ENCODE measurements at regions not wholly inside any gene's neighbourhood (a gene's known extent, or its start where the extent isn't known, plus 50 kb on each side); places are given as distances from the start of the nearest gene placed in this dataset.
"Not testable (repeated sequence)": the region's sequence is repeated elsewhere in the genome, so short reads cannot be mapped to it uniquely, and the experiment has no call there.

DNA sequence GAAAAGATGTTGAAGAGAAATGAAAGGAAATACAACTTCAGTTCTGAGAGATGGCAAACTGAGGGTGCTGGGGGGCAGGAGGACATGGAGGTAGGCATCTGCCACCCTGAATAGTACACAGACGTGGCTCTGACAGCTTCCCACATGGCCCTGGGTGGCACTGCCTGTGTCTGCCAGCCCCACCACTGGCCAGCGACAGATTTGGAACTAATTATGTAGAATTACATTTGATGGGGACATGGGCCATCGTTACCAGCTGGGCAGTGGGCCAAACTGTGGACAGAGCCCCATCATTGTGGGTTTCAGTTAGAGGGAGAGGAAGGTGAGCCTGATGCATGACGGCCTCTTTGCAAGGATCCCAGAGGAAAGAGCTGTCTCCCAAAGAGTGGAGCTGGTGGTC lies 216.0 kb upstream of the HAAO start:
- Mint-ChIP-seq H3K27me3 (ENCODE audit: low read depth) (peaks cover 6% of the 10 kb centered on the region), H3K27ac (no peak overlapping the region), H3K4me1 (ENCODE audit: low read depth) (peaks cover 8% of the 10 kb centered on the region), H3K36me3 (ENCODE audit: low read depth) (no peaks in the 10 kb centered on the region), H3K4me3 (no peak overlapping the region), H3K9me3 (no peaks in the 10 kb centered on the region)

DNA sequence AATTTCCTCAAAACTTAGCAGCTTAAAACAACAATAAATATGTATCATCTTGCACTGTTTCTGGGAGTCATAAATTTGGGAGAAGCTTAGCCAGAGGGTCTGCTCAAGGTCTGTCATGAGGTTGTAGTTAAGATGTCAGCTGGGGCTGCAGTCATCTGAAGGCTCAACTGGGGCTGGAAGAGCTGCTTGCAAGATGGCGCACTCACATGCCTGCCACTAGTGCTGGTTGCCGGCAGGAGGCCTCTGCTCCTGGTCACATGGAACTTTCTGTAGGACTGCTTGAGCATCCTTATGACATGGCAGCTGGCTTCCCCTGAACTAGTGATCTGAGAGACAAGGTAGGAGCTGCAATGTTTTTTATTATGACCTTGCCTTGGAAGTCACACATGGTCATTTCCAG lies 215.5 kb upstream of the HAAO start:
- Mint-ChIP-seq H3K4me1 (ENCODE audit: low read depth) (peaks cover 8% of the 10 kb centered on the region), H3K4me3 (no peak overlapping the region), H3K9me3 (no peaks in the 10 kb centered on the region)

DNA sequence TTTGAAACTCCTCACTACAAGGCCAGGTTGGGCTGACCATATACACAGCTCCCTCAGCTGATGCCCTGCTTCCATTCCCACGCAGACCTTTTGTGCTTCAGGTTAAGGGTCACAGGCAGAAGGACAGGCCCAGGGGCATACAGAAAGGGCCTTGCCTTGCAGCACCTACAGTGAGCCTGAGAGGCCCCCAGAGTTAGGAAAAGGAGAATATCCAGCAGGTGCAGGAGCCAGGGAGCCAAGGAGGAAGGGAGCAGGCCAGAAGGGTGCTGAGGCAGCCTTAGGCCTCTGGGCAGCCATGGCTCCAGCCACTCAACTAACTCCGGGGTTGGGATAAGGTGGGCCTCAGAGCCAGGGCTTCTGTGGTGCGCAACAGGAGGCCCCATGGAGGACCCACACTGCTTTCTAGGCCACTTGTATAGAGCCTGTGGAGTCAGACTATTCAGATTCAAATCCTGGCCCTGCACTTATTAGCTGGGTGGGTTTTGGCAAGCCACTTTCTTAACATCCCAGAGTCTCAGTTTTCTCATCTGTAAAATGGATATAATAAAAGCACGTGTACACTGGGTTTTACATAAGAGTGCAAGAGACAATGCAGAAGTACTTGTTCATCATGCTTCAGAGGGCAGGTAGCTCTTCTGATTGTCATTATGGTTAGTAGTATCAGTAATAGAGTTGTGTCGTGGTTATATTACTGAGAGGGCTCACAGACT lies 214.6 kb upstream of the HAAO start:
- Mint-ChIP-seq H3K4me1 (ENCODE audit: low read depth) (peaks cover 8% of the 10 kb centered on the region), H3K36me3 (ENCODE audit: low read depth) (no peaks in the 10 kb centered on the region), H3K4me3 (no peak overlapping the region), H3K27me3 (ENCODE audit: low read depth) (peaks cover 6% of the 10 kb centered on the region), H3K9me3 (no peaks in the 10 kb centered on the region), H3K27ac (no peak overlapping the region)

More for the DNA sequence above, 215.5 kb upstream of the HAAO start:
- Mint-ChIP-seq H3K27me3 (ENCODE audit: low read depth) (peaks cover 6% of the 10 kb centered on the region), H3K27ac (no peak overlapping the region), H3K36me3 (ENCODE audit: low read depth) (no peaks in the 10 kb centered on the region)

DNA sequence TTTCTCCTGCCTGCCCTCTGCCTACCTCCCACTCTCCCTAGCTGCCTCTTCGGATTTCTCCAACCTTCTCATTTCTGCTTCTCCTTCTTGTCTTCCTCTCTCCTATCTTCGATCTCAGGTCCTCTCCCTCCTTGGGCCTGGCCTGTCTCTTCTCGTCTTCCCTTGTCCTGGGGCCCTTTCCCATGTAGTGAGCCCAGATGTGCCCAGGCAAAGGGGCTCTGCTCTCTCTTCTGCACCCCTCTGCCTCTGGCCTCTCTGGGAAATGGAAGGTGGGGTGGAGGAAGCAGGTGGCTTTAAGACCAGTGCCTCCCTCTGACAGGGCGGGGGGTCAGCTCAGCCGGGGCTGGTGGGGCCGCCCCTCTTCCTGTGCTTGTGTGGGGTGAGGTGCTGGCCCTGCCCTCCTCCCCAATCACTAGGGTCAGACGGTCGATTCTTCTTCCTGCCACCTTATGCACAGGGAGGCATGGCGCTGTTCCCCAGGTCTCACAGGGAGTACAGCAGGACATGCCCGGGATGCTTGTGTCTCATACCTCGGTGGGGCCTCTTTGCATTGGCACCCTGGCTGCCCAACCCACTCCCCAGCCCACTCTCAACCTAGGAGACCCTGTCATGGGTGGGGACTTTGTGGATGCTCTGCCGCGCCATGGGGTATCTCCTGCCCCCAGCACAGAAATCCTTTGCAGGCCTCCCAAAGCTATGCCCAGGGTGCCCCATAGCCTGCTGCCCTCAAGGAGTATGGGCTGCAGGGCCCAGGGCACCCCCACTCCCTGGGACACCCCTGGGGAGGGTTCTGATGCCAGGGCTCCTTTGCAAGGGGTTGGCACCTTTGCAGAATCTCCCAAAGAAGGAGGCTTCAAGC lies 213.8 kb upstream of the HAAO start:
- no peak overlapping the region for H3K27ac Mint-ChIP-seq

DNA sequence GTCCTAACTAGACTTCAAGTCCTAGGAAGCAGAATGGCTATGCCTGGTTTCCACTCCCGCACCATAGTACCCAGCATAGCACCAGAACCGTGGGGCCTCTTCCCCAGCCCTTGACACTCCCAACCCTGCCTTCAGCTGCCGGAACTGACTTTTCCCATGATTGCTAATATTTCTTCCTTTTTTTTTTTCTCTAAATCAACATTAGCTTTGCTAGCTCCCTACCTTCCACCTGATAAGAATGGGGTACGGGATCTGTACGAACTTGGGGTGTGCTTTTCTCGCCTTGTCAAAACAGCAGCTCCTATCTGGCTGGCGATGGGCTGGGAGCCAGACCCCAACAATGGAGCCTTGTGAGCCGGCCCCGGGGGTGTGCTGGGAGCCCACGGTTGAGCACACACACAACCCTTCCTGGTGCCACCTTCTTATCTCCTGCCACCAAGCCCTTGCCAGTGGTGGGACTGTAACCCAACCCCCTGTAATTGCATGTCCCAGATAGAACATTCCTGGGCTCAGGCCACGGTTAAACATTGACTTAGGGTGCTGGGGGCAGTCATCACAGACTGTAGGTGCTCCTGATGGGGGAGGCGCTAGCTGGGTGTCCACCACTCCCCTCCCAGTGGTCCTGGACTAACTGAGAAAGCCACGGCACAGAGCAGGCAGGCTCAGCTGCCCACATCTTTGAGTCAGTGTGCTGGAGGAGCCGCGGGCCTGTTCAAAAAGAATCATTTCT lies 213.0 kb upstream of the HAAO start:
- H3K27ac Mint-ChIP-seq, result no peak overlapping the region

More for the DNA sequence above, 213.8 kb upstream of the HAAO start:
- Mint-ChIP-seq H3K27me3 (ENCODE audit: low read depth) (peaks cover 6% of the 10 kb centered on the region), H3K9me3 (no peaks in the 10 kb centered on the region), H3K4me3 (no peak overlapping the region), H3K4me1 (ENCODE audit: low read depth) (peaks cover 8% of the 10 kb centered on the region), H3K36me3 (ENCODE audit: low read depth) (no peaks in the 10 kb centered on the region)

DNA sequence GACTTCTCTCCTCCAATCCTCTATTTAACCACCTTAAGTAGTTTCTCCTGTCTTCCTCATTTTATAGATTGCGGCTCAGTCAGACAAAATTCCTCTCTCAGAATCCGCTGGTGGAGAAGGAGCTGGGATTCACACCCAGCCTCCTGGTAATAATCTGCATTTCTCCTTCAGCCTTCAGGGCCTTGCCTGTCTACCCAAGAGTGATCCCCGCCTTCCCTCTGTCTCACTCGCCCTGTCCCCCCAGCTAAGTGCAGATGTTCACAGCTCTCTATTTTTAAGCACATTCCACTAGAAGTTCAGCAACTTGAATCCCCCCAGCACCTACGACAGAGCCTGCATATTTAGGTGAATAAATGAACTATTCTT lies 212.5 kb upstream of the HAAO start:
- H3K4me1 Mint-ChIP-seq (ENCODE audit: low read depth), result no peaks in the 10 kb centered on the region
- no peak overlapping the region for H3K4me3 Mint-ChIP-seq
- peaks cover 6% of the 10 kb centered on the region for H3K27me3 Mint-ChIP-seq (ENCODE audit: low read depth)
- H3K36me3 Mint-ChIP-seq (ENCODE audit: low read depth), result no peaks in the 10 kb centered on the region
- no peaks in the 10 kb centered on the region for H3K9me3 Mint-ChIP-seq
- no peak overlapping the region for H3K27ac Mint-ChIP-seq

More for the DNA sequence above, 213.0 kb upstream of the HAAO start:
- H3K9me3 Mint-ChIP-seq, result no peaks in the 10 kb centered on the region
- H3K4me3 Mint-ChIP-seq, result no peak overlapping the region
- H3K36me3 Mint-ChIP-seq (ENCODE audit: low read depth), result no peaks in the 10 kb centered on the region
- H3K27me3 Mint-ChIP-seq (ENCODE audit: low read depth), result peaks cover 6% of the 10 kb centered on the region
- H3K4me1 Mint-ChIP-seq (ENCODE audit: low read depth), result peaks cover 2% of the 10 kb centered on the region

DNA sequence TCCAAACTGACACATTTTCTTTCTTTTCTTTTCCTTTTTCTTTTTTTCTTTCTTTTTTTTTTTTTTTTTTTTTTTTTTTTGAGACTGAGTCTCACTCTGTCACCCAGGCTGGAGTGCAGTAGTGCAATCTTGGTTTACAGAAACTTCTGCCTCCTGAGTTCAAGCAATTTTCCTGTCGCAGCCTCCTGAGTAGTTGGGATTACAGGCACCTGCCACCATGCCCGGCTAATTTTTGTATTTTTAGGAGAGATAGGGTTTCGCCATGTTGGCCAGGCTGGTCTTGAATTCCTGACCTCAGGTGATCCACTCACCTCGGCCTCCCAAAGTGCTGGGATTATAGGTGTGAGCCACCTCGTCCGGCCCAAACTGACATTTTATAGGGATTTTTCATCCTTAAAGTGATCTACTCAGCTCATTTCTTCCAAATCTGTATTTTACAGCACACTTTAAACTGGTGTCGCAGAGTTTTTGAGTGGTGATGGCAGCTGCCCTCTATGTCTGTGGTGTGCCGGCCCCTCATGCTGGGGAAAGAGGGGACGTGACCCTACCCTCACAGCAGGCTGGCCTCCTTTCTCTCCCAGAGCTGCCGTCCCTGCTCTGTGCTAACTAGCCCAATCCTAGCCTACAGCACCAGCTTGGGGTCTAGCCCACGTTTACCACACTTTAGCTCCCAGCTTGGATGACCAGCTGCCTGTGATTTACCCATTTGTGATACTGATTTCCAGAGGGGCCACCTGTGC lies 211.9 kb upstream of the HAAO start:
- H3K9me3 Mint-ChIP-seq; H3K4me1 Mint-ChIP-seq (ENCODE audit: low read depth); H3K27ac Mint-ChIP-seq; H3K27me3 Mint-ChIP-seq (ENCODE audit: low read depth); H3K36me3 Mint-ChIP-seq (ENCODE audit: low read depth); H3K4me3 Mint-ChIP-seq: not testable (repeated sequence)

DNA sequence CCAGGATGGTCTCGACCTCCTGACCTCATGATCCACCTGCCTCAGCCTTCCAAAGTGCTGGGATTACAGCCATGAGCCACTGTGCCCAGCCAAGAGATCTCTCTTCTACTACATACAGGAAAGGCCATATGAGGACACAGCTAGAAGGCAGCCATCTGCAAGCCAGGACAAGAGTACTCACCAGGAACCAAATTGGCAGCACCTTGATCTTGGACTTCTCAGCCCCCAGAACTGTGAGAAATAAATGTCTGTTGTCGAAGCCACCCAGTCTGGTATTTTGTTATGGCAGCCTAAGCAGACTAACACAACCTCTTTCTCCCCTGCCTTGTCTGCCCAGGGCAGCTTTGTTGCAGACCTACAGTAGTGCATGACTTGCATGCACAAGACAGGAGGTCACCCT lies 211.3 kb upstream of the HAAO start:
- no peak overlapping the region for H3K4me3 Mint-ChIP-seq
- H3K27me3 Mint-ChIP-seq (ENCODE audit: low read depth), result peaks cover 6% of the 10 kb centered on the region
- no peaks in the 10 kb centered on the region for H3K9me3 Mint-ChIP-seq
- H3K36me3 Mint-ChIP-seq (ENCODE audit: low read depth), result no peaks in the 10 kb centered on the region
- H3K4me1 Mint-ChIP-seq (ENCODE audit: low read depth), result no peaks in the 10 kb centered on the region
- H3K27ac Mint-ChIP-seq, result no peak overlapping the region

DNA sequence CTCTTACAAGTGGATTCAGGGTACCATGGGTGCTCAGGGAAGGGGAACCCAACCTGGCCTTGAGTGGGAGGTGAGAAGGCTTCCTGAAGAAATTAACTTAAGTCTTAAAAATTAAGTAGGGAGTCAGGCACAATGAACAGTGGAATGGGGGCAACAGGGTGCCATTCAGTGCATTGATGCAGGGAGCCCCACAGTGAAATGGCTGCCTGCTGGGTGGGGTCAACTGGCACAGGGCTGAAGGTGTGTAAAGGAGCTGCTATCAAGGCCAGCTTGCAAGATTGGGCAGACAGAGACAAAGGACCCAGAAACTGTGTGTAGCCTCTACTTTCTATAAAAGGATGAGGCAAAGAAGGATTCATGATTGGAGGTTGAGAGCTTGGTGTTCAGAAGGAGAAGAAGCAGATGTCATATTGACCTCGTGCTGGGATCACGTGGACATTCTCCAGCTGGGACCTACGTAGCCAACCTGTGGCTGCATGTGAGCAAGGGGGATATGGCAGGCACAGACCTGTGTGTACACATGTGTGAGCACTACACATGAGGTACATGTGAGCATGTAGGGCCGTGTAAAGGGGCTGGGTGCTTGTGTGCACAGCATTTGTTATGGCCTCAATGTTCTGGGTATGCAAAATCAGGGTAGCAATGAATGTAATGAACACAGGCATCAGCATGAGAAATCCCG lies 209.5 kb upstream of the HAAO start:
- Mint-ChIP-seq H3K4me1 (ENCODE audit: low read depth) (no peaks in the 10 kb centered on the region), H3K36me3 (ENCODE audit: low read depth) (no peaks in the 10 kb centered on the region), H3K27me3 (ENCODE audit: low read depth) (peaks cover 6% of the 10 kb centered on the region), H3K9me3 (no peaks in the 10 kb centered on the region), H3K27ac (no peak overlapping the region), H3K4me3 (no peak overlapping the region)

DNA sequence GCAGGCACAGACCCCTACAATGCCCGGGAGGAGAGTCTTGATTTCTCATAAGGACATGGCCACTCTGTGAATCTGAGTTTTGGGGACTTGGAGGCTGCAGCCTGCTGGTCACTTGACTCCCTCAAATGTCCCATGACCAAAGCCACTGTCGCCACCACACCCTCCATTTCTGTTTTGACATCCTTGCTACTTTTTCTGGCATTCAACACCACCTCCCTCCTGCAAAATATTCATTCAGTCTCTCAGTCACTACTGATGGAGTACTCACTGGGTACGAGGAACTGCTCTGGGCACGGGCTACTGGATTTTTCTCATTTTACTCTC lies 208.6 kb upstream of the HAAO start:
- Mint-ChIP-seq H3K9me3 (no peaks in the 10 kb centered on the region), H3K4me1 (ENCODE audit: low read depth) (no peaks in the 10 kb centered on the region), H3K27me3 (ENCODE audit: low read depth) (peaks cover 6% of the 10 kb centered on the region), H3K27ac (no peak overlapping the region), H3K36me3 (ENCODE audit: low read depth) (no peaks in the 10 kb centered on the region), H3K4me3 (no peak overlapping the region)

DNA sequence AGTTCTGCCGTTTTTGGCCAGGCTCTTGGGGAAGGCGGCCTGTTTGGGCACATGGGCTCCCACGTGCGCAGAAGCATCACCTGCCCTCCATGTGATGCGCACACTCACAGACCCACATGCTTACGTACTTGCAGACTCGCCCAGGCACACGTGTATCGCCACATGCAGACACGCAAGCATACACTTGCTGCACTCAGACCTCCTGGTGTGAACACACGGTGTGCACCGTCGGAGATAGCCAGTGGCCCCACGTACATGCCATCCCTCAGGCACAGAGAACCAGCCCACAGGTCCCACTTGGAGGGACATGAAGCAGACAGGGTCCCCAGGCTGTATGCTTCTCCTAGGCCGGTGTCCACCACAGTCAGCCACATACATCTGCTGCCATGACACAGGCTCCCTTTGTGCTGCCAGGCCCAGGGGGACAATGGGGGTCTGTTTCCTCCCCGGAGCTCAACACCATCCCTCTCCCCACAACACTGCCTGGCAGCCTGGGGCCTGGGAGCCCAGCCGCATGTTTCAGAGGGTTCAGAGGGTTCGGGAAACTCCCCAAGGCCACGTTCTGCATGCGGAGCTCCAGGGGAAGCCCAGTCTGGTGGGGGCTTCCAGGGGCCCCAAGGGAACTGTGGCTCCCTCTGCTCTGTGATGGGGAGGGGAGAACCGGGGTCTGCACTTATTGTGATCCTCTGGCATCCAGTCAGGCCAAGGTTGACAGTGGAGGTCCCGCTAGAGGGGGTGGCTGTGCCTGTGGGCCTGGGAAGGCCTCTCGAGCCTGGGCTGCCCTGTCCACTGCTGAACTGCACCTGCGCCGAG lies 208.1 kb upstream of the HAAO start:
- H3K27ac Mint-ChIP-seq, result no peak overlapping the region
- no peak overlapping the region for H3K4me3 Mint-ChIP-seq
- no peaks in the 10 kb centered on the region for H3K36me3 Mint-ChIP-seq (ENCODE audit: low read depth)
- H3K9me3 Mint-ChIP-seq, result no peaks in the 10 kb centered on the region
- H3K27me3 Mint-ChIP-seq (ENCODE audit: low read depth), result peaks cover 6% of the 10 kb centered on the region
- no peaks in the 10 kb centered on the region for H3K4me1 Mint-ChIP-seq (ENCODE audit: low read depth)

DNA sequence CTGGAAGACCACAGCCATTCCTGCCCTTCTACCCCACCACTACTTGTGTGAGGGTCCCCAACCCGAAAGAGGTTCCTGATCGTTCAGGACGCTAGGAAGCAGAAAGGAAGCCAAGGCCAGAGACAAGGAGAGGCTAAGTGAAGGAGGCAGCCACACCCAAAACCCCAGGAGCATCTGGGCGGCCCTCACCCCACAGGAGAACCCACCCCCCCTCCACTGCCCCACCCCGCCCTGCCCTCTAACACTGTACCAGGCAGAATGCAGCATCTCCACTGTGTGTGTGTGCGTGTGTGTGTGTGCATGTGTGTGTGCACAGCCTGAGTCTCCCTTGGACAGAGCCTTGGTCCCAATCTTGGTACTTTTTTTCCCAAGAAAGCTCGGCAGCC lies 207.5 kb upstream of the HAAO start:
- no peak overlapping the region for H3K4me3 Mint-ChIP-seq
- H3K9me3 Mint-ChIP-seq, result no peaks in the 10 kb centered on the region
- no peaks in the 10 kb centered on the region for H3K36me3 Mint-ChIP-seq (ENCODE audit: low read depth)
- H3K27me3 Mint-ChIP-seq (ENCODE audit: low read depth), result peaks cover 2% of the 10 kb centered on the region
- H3K27ac Mint-ChIP-seq, result no peak overlapping the region
- no peaks in the 10 kb centered on the region for H3K4me1 Mint-ChIP-seq (ENCODE audit: low read depth)

DNA sequence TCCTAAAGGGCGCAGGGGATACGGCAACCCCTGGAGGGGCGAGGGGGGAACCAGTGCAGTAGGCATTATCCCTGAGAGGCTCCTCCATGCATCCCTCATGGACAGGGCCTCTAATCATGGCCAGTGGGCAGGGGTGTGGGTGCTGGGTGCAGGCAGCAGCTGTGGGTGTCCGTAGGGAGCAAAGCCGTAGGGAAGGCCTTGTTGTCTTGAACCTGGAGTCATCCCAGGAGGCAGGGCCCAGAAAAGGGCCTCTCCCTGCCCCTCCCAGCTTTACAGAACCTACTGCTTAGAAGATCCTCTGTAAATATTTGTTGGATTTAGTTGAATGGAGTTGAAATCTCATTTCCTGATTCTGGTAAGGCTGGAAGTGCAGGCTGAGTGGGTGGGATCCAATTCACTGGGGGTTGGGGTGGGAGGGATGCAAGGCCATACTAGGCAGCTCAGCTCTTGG lies 207.0 kb upstream of the HAAO start:
- Mint-ChIP-seq H3K9me3 (no peaks in the 10 kb centered on the region), H3K27ac (no peak overlapping the region), H3K4me1 (ENCODE audit: low read depth) (no peaks in the 10 kb centered on the region), H3K4me3 (no peak overlapping the region), H3K36me3 (ENCODE audit: low read depth) (no peaks in the 10 kb centered on the region), H3K27me3 (ENCODE audit: low read depth) (no peaks in the 10 kb centered on the region)

All from T-helper 1 cell treated with Interleukin-12 subunit alpha and Interleukin-12 subunit beta and Interleukin-4 antibody, amounts not matched to agents 30 μg/mL and 1 μg/mL, for 36 hours (primary cell).